PC-3 (cell line): ENCODE measurements at regions not wholly inside any gene's neighbourhood (a gene's known extent, or its start where the extent isn't known, plus 50 kb on each side); places are given as distances from the start of the nearest gene placed in this dataset.

Experiments
- EZH2 ChIP-seq: fragments of 300-600 bp; sonication (generic); IDR thresholded peaks from one replicate; pipeline ENCODE4 v1.6.1; 2017; ENCODE audit warnings: antibody characterized with exemption, mild to moderate bottlenecking, low read length; ENCODE audit not compliant: unreplicated experiment
- EZH2phosphoT487 ChIP-seq: fragments of 300-600 bp; sonication (generic); IDR thresholded peaks from 2 replicates; pipeline ENCODE4 v1.6.1; 2018; ENCODE audit warnings: mild to moderate bottlenecking, antibody characterized with exemption, low read length, borderline replicate concordance
- TF ChIP-seq, protein P1 (sequence below): fragments of 300-600 bp; sonication (generic); conservative IDR thresholded peaks from 2 replicates; pipeline ENCODE4 v1.5.1; 2017; ENCODE audit warnings: antibody characterized with exemption, low read depth, mild to moderate bottlenecking, low read length

DNA sequence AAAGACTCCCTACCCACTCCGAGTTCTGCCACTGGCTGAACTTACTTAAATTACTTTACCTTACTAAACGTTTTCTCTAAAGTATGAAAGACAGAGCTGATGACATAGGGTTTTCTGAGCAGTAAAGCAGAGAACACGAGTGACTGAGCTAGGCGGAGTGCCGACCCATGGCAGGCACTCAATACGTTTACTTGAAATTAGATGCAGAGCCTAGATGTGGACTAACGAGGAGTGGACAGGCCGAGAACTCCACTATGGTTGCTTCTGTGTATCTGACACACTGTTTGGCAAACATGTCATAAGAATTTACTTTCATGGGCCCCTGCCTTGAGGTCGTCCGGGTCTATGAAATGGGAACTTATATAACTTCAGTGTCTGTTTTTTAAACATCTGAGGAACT lies 471.0 kb downstream of the STK39 start:
- TF ChIP-seq, protein P1, sequence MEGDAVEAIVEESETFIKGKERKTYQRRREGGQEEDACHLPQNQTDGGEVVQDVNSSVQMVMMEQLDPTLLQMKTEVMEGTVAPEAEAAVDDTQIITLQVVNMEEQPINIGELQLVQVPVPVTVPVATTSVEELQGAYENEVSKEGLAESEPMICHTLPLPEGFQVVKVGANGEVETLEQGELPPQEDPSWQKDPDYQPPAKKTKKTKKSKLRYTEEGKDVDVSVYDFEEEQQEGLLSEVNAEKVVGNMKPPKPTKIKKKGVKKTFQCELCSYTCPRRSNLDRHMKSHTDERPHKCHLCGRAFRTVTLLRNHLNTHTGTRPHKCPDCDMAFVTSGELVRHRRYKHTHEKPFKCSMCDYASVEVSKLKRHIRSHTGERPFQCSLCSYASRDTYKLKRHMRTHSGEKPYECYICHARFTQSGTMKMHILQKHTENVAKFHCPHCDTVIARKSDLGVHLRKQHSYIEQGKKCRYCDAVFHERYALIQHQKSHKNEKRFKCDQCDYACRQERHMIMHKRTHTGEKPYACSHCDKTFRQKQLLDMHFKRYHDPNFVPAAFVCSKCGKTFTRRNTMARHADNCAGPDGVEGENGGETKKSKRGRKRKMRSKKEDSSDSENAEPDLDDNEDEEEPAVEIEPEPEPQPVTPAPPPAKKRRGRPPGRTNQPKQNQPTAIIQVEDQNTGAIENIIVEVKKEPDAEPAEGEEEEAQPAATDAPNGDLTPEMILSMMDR: no peak
- TF ChIP-seq EZH2phosphoT487: no peak
- TF ChIP-seq EZH2: no peak
